ENCODE measurements at regions not wholly inside any gene's neighbourhood (a gene's known extent, or its start where the extent isn't known, plus 50 kb on each side); places are given as distances from the start of the nearest gene placed in this dataset.

DNA sequence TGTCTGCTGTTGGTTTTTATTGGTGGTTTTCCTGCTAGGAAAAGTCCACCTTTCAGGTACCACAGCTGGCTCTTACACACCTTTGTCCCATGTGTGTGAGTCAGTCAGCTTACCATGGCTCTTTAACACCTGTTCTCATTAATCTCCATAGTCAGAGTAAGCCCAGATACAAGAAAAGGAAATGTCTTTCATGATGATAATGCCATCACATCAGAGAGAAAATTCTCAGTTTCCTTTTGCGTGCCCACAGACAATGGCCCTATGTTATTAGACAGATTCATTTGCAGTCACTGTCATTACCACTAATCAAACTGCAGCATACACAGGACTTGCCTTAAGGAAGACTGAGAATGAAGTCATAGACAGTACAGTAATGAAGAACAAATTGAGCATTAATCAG lies 1583.6 kb upstream of the LRRTM3 start:
- no peaks in the 10 kb centered on the region for H3K9me3 ChIP-seq (ENCODE audit: control insufficient read depth, low read length)
- 92 to 95% methylated on average over 1 of the region's 1 CpG for WGBS, 2 donors
- no peak overlapping the region for H3K27ac ChIP-seq (ENCODE audit: low read depth in 1 of 2, low read length in 2 of 2)
- ATAC-seq (ENCODE audit: low FRiP score) (no peak), DNase-seq (no peak)
- H3K27me3 ChIP-seq (ENCODE audit: control insufficient read depth in 1 of 2, insufficient read depth in 2 of 2, low read length in 1 of 2), result no peaks in the 10 kb centered on the region
- peaks cover 0 to 3% of the 10 kb centered on the region in 2 donors for H3K4me1 ChIP-seq (ENCODE audit: control insufficient read depth in 1 of 2, insufficient read depth in 2 of 2, low read length in 2 of 2)
- H3K36me3 ChIP-seq (ENCODE audit: control insufficient read depth in 1 of 2, insufficient read depth in 2 of 2, low read length in 1 of 2), result no peaks in the 10 kb centered on the region
- H3K4me3 ChIP-seq (ENCODE audit: low read length in 2 of 2), result no peak overlapping the region
- intact Hi-C loops (cut with DNase I), result no loop called here

DNA sequence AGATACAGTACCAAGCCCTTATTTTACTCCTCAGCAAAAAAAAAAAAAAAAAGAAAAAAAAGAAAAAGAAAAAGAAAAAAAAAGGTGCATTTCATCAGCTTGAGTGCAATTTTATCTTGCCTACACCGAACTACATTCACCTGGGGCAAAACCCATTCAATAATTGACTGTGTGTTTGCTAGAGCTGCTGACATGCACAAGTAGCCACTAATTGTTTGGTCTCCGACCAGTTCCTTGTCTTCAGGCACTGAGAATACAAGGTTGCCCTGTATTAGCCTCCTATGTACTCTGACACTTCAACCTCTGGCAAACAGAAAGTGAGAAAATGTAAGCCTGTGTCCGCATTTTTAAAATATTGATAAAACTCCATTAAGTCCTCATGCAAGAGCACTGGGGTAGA lies 1579.4 kb upstream of the LRRTM3 start:
- WGBS, 2 donors, result 65 to 77% methylated on average over 3 of the region's 3 CpGs
- ATAC-seq (ENCODE audit: low FRiP score) (no peak), DNase-seq (no peak)
- Histone ChIP-seq H3K27ac (ENCODE audit: low read depth in 1 of 2, low read length in 2 of 2) (no peak overlapping the region), H3K4me1 (ENCODE audit: control insufficient read depth in 1 of 2, insufficient read depth in 2 of 2, low read length in 2 of 2) (peaks cover 0 to 1% of the 10 kb centered on the region in 2 donors), H3K36me3 (ENCODE audit: control insufficient read depth in 1 of 2, insufficient read depth in 2 of 2, low read length in 1 of 2) (no peaks in the 10 kb centered on the region), H3K4me3 (ENCODE audit: low read length in 2 of 2) (no peak overlapping the region), H3K27me3 (ENCODE audit: control insufficient read depth in 1 of 2, insufficient read depth in 2 of 2, low read length in 1 of 2) (no peaks in the 10 kb centered on the region), H3K9me3 (ENCODE audit: control insufficient read depth, low read length) (no peaks in the 10 kb centered on the region)
- intact Hi-C loops (cut with DNase I), result no loop called here

DNA sequence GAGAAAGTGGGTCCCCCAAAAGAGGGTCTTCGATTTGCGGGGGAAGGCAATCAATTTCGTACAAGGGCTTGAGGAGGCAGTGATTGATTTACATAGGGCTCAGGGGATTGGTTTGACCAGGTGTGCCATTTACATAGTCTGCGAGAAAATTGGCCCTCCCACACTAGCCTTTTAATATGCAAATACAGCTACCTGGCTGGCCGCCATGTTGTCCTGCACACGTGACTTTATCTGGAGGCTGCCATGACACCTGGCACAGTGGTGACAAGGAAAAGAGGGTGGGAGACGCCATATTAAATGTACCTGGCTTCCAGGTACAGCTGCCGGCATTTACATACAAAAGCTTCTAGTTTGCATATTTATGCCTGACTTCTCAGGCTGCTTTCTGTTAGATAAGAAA lies 1577.2 kb upstream of the LRRTM3 start:
- H3K4me1 ChIP-seq (ENCODE audit: control insufficient read depth in 1 of 2, insufficient read depth in 2 of 2, low read length in 2 of 2), result no peaks in the 10 kb centered on the region
- H3K36me3 ChIP-seq (ENCODE audit: control insufficient read depth in 1 of 2, insufficient read depth in 2 of 2, low read length in 1 of 2), result no peaks in the 10 kb centered on the region
- H3K27ac ChIP-seq (ENCODE audit: low read depth in 1 of 2, low read length in 2 of 2), result no peak overlapping the region
- no peak for DNase-seq
- no peak for ATAC-seq (ENCODE audit: low FRiP score)
- no peaks in the 10 kb centered on the region for H3K9me3 ChIP-seq (ENCODE audit: control insufficient read depth, low read length)
- H3K27me3 ChIP-seq (ENCODE audit: control insufficient read depth in 1 of 2, insufficient read depth in 2 of 2, low read length in 1 of 2), result no peaks in the 10 kb centered on the region
- 80 to 84% methylated on average over 8 of the region's 8 CpGs for WGBS, 2 donors
- no peak overlapping the region for H3K4me3 ChIP-seq (ENCODE audit: low read length in 2 of 2)
- intact Hi-C loops (cut with DNase I), result no loop called here

DNA sequence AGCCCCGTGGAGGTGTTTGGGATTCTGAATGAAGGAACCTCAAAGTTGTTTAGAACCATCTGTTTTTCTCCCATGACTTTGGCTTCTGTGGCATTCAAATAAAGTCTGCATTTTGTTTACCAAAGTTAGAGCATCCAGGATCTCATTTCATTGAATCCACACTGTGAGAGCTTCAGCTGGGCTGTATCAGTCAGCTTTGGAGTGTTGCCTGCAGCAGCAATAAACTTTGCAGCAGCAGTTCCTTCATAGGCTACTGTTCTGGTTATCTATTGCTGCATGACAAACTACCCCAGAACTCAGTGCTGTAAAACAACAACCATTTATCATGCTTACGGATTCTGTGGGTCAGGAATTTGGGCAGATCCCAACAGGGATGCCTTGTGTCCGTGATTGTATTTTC lies 1575.2 kb upstream of the LRRTM3 start:
- intact Hi-C loops (cut with DNase I), result no loop called here
- no peak overlapping the region for H3K27ac ChIP-seq (ENCODE audit: low read depth in 1 of 2, low read length in 2 of 2)
- ATAC-seq (ENCODE audit: low FRiP score) (no peak), DNase-seq (no peak)
- no peak overlapping the region for H3K4me3 ChIP-seq (ENCODE audit: low read length in 2 of 2)
- WGBS, 2 donors, result 30 to 34% methylated on average over 3 of the region's 3 CpGs
- no peaks in the 10 kb centered on the region for H3K4me1 ChIP-seq (ENCODE audit: control insufficient read depth in 1 of 2, insufficient read depth in 2 of 2, low read length in 2 of 2)
- H3K9me3 ChIP-seq (ENCODE audit: control insufficient read depth, low read length), result no peaks in the 10 kb centered on the region
- no peaks in the 10 kb centered on the region for H3K27me3 ChIP-seq (ENCODE audit: control insufficient read depth in 1 of 2, insufficient read depth in 2 of 2, low read length in 1 of 2)
- no peaks in the 10 kb centered on the region for H3K36me3 ChIP-seq (ENCODE audit: control insufficient read depth in 1 of 2, insufficient read depth in 2 of 2, low read length in 1 of 2)

DNA sequence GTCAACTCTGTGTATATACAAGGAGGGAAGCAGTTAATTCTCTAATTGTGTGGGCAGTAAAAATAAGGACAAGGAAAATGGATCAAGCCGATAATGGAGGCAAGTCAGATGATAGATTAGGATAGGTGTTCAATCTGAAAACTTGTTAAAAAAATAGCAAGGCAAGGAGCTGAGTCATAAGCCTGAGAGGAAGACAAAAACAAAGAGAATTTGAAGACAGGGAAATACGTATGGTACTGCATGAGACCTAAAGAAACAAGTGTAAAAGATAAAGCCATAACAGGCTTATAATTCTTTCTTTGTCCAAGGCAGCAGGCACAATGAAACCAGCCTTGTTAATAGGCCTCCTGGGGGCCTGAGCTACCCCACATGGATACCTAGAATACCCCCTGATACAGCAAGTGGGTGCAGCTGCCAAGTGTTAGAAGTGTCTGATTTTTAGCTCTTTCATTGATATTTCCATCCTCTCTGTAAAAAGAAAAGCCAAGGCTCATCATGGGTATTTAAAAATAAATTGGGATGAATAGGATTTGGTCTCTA lies 1570.6 kb upstream of the LRRTM3 start:
- H3K36me3 ChIP-seq (ENCODE audit: control insufficient read depth in 1 of 2, insufficient read depth in 2 of 2, low read length in 1 of 2), result no peaks in the 10 kb centered on the region
- intact Hi-C loops (cut with DNase I), result no loop called here
- ATAC-seq (ENCODE audit: low FRiP score), result no peak
- WGBS, 2 donors, result 73 to 74% methylated on average over 2 of the region's 2 CpGs
- no peaks in the 10 kb centered on the region for H3K9me3 ChIP-seq (ENCODE audit: control insufficient read depth, low read length)
- no peak overlapping the region for H3K27ac ChIP-seq (ENCODE audit: low read depth in 1 of 2, low read length in 2 of 2)
- no peak for DNase-seq
- H3K4me1 ChIP-seq (ENCODE audit: control insufficient read depth in 1 of 2, insufficient read depth in 2 of 2, low read length in 2 of 2), result no peaks in the 10 kb centered on the region
- H3K4me3 ChIP-seq (ENCODE audit: low read length in 2 of 2), result no peak overlapping the region
- no peaks in the 10 kb centered on the region for H3K27me3 ChIP-seq (ENCODE audit: control insufficient read depth in 1 of 2, insufficient read depth in 2 of 2, low read length in 1 of 2)

DNA sequence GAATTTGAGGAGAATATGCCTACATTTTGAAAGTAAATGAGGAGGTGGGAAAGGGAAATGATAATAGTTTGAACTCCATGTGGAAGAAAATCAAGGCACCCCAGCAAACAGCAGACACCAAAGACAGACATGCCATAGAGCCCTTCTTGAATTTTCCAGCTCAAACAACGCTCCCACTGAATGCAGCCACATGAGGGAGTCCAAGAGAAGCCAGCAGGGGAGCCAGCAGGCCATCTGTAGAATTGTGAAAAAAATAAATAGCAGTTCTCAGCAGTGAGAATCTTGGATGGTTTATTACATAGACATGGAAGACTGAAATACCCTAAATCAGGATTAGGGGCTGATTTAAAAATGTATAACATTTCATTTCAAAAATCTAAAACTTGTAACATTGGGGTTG lies 1567.3 kb upstream of the LRRTM3 start:
- no peaks in the 10 kb centered on the region for H3K4me1 ChIP-seq (ENCODE audit: control insufficient read depth in 1 of 2, insufficient read depth in 2 of 2, low read length in 2 of 2)
- no peaks in the 10 kb centered on the region for H3K9me3 ChIP-seq (ENCODE audit: control insufficient read depth, low read length)
- intact Hi-C loops (cut with DNase I), result loop anchor here in 1 of 2 donors (1.0 kb wide), 1 partner anchor 25 kb away; no protein-coding TSS in a partner anchor
- ATAC-seq (ENCODE audit: low FRiP score), result no peak
- no peak for DNase-seq
- WGBS, 2 donors, result 38 to 48% methylated on average over 1 of the region's 1 CpG
- no peaks in the 10 kb centered on the region for H3K27me3 ChIP-seq (ENCODE audit: control insufficient read depth in 1 of 2, insufficient read depth in 2 of 2, low read length in 1 of 2)
- no peak overlapping the region for H3K27ac ChIP-seq (ENCODE audit: low read depth in 1 of 2, low read length in 2 of 2)
- H3K36me3 ChIP-seq (ENCODE audit: control insufficient read depth in 1 of 2, insufficient read depth in 2 of 2, low read length in 1 of 2), result no peaks in the 10 kb centered on the region
- no peak overlapping the region for H3K4me3 ChIP-seq (ENCODE audit: low read length in 2 of 2)

DNA sequence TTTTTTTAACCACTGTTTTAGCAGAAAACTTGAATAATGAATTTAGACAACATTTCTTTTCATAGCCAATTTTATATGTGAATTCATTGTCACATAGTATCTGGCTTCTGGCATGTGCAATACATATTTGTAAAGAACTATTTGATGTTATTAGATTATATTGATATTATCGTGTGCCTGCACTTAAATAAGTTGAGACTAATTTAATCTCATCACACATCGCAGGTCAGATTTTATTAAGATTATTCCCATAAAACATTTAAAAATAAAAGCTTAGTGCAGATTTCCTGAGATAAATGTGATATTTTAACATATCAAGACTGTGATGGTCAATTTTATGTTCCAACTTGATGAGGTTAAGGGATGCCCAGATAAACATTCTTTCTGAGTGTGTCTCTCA lies 1565.3 kb upstream of the LRRTM3 start:
- intact Hi-C loops (cut with DNase I), result no loop called here
- Histone ChIP-seq H3K9me3 (ENCODE audit: control insufficient read depth, low read length) (no peaks in the 10 kb centered on the region), H3K36me3 (ENCODE audit: control insufficient read depth in 1 of 2, insufficient read depth in 2 of 2, low read length in 1 of 2) (no peaks in the 10 kb centered on the region), H3K4me1 (ENCODE audit: control insufficient read depth in 1 of 2, insufficient read depth in 2 of 2, low read length in 2 of 2) (no peaks in the 10 kb centered on the region), H3K27ac (ENCODE audit: low read depth in 1 of 2, low read length in 2 of 2) (no peak overlapping the region), H3K4me3 (ENCODE audit: low read length in 2 of 2) (no peak overlapping the region), H3K27me3 (ENCODE audit: control insufficient read depth in 1 of 2, insufficient read depth in 2 of 2, low read length in 1 of 2) (no peaks in the 10 kb centered on the region)
- no peak for DNase-seq
- 71 to 80% methylated on average over 2 of the region's 2 CpGs for WGBS, 2 donors
- ATAC-seq (ENCODE audit: low FRiP score), result no peak

DNA sequence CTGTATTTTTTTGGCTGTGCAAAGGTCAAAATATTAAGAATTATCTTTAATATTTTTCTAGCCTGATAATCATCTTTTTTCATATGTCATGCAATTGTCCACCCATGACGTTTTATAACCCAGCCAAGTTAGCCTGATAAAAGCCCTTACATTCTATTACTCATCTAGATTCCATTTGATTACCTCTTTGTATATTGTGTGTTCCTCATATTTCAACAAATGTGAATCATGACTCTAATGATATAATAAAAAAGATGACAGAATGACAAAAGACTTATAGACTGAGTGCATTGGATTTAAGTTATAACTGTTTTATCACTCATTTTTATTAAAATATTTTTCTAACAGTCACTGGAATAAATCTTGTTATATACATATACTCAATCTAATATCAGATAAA lies 1560.0 kb upstream of the LRRTM3 start:
- DNase-seq (no peak), ATAC-seq (ENCODE audit: low FRiP score) (no peak)
- Histone ChIP-seq H3K27ac (ENCODE audit: low read depth in 1 of 2, low read length in 2 of 2) (no peak overlapping the region), H3K9me3 (ENCODE audit: control insufficient read depth, low read length) (no peaks in the 10 kb centered on the region), H3K27me3 (ENCODE audit: control insufficient read depth in 1 of 2, insufficient read depth in 2 of 2, low read length in 1 of 2) (no peaks in the 10 kb centered on the region), H3K4me1 (ENCODE audit: control insufficient read depth in 1 of 2, insufficient read depth in 2 of 2, low read length in 2 of 2) (no peaks in the 10 kb centered on the region), H3K36me3 (ENCODE audit: control insufficient read depth in 1 of 2, insufficient read depth in 2 of 2, low read length in 1 of 2) (no peaks in the 10 kb centered on the region), H3K4me3 (ENCODE audit: low read length in 2 of 2) (no peak overlapping the region)
- WGBS, 2 donors, result 32 to 38% methylated on average over 1 of the region's 1 CpG
- intact Hi-C loops (cut with DNase I), result no loop called here

DNA sequence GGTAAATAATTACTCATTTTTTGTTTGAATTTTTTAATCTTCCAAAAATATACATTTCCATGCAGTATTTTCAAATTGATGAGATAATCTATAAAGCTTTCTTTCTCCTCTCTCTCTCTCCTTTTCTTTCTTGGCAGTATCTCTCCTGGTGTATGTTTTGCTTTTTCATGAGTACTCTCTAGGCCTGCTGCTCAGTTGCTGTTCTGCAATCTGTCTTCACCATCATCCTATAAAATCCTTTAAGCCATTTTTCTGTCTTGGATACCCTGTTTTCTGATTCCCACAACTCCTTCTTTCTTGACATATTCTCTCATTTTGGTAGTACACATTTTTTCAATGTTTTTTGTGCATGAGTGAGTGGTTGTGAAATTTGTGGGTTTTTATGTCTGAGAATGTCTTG lies 1558.1 kb upstream of the LRRTM3 start:
- no peaks in the 10 kb centered on the region for H3K9me3 ChIP-seq (ENCODE audit: control insufficient read depth, low read length)
- no peak for DNase-seq
- no peaks in the 10 kb centered on the region for H3K4me1 ChIP-seq (ENCODE audit: control insufficient read depth in 1 of 2, insufficient read depth in 2 of 2, low read length in 2 of 2)
- H3K4me3 ChIP-seq (ENCODE audit: low read length in 2 of 2), result no peak overlapping the region
- intact Hi-C loops (cut with DNase I), result no loop called here
- no peak overlapping the region for H3K27ac ChIP-seq (ENCODE audit: low read depth in 1 of 2, low read length in 2 of 2)
- no peaks in the 10 kb centered on the region for H3K36me3 ChIP-seq (ENCODE audit: control insufficient read depth in 1 of 2, insufficient read depth in 2 of 2, low read length in 1 of 2)
- no peak for ATAC-seq (ENCODE audit: low FRiP score)
- H3K27me3 ChIP-seq (ENCODE audit: control insufficient read depth in 1 of 2, insufficient read depth in 2 of 2, low read length in 1 of 2), result no peaks in the 10 kb centered on the region

All from aorta (tissue), 5 donors.